CD4-positive, alpha-beta T cell treated with Interleukin-17A for 1 hour (primary cell): ENCODE measurements at regions not wholly inside any gene's neighbourhood (a gene's known extent, or its start where the extent isn't known, plus 50 kb on each side); places are given as distances from the start of the nearest gene placed in this dataset.
"Not testable (repeated sequence)": the region's sequence is repeated elsewhere in the genome, so short reads cannot be mapped to it uniquely, and the experiment has no call there.

ENCODE experiments used
- DNase-seq: peaks from one replicate; pipeline ENCODE4 v3.0.0-alpha.2; 2020

DNA sequence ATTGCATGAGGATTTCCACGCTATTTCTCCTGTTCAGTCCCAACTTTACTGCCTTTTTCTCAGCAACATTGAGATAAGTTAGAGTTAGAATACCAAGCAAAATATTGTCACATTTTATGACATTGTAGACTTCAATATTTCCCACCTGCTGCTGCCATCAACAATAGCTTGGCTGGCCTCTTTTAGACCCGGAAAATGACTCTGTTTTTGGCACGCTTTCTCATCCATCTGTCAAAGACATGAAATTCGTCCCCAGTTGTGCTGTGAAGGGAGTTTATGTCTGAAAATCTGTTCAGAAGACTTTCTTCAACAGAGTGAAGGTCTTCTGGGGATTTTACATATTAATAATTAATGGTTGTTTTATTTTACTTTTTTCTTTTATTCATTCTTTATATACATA lies 857.3 kb downstream of the FRK start:
- DNase-seq, result no peak

DNA sequence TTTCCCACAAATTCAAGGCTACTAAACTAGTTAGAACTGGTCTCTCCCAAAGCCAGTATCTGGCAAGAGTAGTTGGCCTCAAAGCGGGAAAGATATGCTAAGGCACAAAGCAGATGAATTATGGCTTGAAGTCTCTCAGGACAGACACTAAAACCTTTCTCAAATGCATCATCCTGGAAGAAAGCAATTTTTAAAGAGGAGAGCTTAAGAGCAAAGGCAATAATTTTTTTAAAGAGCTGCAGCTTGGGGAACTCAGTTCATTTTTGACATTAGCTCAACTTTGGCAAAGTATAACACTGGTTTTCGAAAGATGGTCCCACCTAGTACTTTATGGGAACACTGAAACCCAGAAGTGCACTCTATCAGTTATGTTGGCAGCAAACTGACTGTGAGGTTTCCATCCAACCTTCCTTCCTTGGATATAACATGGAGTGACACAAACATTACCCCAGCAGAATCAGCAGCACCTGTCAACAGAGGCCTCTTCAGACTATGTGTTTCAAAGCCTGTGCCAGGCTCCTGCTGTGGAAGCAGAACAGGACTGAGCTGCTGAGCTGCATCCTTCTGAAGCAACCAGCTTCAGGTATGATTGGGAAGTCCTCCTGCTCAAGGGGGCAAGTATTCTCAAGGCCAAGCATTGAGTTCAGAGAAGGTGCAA lies 852.3 kb upstream of the HS3ST5 start:
- DNase-seq, result no peak

DNA sequence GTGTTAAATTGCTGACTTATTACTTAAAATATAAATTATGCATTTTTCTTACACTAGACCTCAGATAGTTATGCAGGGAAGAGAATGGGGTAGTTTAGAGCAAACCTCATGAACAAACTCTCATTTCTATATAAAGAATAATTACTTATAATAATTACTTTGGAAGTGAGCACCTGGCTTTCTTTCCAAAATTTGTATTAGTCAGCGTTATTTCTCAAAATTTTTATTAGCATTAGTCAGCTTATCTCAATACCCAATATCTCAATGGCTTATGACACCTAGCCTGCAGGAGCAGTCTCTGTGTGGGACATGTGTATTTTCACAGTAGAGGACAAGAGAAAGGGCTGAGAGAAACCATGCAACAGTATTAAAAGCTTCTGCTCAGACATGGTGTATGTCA lies 849.2 kb upstream of the HS3ST5 start:
- no peak for DNase-seq

DNA sequence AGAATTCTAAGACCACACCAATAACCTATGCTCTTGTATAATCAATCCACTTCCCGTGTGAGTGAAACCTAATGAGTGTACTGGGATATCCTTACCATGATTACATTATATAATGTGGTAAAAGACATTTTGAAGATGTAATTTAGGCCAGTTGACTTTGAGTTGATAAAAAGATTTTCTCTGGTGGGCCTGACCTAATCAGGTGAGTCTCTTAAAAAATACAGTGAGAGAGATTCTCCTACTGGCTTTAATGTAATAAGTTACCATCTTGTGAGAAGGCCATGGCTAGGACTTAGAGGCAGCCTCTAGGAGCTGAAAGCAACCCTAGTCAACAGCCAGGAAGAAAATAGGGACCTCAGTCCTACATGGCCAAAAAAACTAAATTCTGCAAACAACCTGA lies 847.7 kb upstream of the HS3ST5 start:
- no peak for DNase-seq

DNA sequence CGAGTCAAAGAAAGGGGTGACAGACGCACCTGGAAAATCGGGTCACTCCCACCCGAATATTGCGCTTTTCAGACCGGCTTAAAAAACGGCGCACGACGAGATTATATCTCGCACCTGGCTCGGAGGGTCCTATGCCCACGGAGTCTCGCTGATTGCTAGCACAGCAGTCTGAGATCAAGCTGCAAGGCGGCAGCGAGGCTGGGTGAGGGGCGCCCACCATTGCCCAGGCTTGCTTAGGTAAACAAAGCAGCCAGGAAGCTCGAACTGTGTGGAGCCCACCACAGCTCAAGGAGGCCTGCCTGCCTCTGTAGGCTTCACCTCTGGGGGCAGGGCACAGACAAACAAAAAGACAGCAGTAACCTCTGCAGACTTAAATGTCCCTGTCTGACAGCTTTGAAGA lies 832.6 kb upstream of the HS3ST5 start:
- DNase-seq, result not testable (repeated sequence)

DNA sequence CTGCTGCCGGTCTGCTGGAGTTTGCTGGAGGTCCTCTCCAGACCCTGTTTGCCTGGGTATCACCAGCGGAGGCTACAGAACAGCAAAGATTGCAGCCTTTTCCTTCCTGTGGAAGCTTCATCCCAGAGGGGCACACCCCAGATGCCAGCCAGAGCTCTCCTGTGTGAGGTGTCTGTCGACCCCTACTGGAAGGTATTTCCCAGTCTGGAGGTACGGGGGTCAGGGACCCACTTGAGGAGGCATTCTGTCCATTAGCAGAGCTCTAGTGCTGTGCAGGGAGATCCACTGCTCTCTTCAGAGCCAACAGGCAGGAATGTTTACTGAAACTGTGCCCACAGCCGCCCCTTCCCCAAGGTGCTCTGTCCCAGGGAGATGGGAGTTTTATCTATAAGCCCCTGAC lies 823.1 kb upstream of the HS3ST5 start:
- DNase-seq, result not testable (repeated sequence)

DNA sequence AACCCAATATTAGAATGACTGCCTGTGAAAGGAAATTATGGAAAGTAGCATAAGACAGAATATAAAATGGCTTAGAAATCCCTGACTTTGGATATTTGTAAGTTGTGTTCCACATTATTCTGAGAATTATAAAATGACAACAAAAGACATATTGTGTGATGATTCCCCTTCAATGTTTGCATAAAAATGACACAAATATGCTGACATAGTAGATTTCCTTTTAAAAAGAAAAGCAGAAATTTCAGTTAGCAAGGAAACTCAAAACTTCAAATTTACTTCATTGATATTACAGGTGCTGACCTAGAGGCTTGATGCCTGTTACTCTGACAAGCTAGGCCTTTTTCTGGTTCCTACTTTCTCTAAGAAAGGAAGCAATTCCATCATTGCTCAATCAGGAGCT lies 816.9 kb upstream of the HS3ST5 start:
- DNase-seq, result no peak

DNA sequence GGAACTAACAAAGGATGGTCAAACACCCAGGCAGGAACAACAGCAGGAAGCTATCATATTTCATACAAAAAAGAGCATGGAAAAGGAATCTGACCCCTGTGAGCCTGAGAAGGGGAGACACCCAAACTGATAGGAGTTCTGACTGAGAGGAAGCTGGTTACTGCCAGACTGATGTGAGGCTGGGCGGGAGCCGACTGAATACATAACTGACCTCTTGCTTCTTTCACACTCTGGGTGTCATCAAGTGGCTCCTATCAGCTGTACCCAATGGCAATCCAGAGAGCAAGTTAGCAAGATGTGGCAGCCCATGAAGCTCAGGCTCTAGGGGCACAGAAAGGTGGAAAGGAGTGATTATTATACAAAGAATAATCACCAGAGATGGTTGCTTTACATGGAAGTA lies 795.1 kb upstream of the HS3ST5 start:
- no peak for DNase-seq

DNA sequence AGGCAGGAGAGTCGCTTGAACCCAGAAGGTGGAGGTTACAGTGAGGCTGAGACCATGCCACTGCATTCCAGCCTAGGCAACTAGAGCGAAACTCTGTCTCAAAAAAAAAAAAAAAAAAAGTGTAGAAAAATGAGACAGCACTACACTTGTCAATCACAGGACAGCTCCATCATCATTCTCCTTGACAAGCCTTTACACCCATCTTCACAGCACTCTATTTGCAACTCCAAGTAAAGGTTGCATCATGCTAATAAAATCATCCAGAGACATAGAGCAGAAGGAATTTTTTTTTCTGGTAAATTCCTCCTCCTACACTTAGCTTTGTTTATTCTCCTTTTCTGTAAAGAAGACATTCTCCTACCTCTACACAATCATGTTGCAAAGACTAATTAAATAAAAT lies 791.0 kb upstream of the HS3ST5 start:
- no peak for DNase-seq

DNA sequence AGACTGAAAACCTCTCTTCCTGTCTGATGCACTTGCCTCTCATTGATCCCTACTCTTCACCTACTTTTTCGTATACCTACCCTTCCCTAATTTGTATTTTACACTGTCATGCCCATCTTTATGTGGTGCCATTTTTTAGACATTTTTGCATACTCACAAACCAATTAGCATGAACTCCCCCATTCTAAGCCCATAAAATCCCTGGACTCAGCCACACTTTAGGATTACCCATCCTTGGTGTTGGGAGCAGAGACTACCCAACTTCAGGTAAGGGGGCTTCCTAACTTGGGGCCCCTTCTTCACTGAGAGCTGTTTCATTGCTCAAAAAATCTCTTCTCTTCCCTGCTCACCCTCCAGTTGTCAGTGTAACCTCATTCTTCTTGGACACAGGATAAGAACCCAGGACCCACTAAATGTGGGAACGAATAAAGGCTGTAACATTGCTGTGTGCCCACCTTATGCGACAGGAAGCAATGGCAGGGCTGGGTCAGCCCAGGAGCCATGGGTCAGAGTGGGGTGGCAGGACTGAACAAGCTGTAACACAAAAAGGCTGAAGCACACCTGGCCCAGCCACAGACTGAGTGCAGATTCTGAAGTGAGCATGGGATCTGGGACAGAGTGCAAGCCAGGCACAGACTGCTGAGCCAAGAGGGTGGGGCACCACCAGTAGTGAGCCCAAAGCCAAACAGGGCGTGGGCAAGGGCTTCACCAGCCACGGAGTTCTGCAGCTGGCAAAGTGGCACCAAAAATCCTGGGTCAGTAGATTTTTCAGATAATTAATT lies 789.1 kb upstream of the HS3ST5 start:
- DNase-seq, result no peak

DNA sequence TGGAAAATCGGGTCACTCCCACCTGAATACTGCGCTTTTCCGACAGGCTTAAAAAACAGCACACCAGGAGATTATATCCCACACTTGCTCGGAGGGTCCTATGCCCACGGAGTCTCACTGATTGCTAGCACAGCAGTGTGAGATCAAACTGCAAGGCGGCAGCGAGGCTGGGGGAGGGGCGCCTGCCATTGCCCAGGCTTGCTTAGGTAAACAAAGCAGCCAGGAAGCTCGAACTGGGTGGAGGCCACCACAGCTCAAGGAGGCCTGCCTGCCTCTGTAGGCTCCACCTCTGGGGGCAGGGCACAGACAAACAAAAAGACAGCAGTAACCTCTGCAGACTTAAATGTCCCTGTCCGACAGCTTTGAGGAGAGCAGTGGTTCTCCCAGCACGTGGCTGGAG lies 778.7 kb upstream of the HS3ST5 start:
- DNase-seq, result not testable (repeated sequence)

DNA sequence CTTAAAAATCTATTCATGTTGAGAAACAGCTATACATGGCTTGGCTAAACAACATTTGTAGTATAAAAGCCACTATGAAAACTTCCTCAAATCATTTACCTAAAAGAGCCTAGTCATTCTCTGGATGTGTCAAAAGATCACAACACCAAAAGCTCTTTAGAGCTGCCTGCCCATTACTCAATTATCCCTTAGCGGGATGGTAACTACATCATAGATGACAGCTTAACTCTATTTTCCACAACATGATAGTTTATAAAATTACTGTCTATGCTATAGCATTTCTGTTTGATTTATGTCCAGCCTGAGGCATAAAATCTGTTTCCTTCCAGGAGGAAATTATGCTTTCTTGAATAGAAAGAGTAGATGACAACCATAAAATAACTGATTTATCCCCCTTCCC lies 777.6 kb upstream of the HS3ST5 start:
- DNase-seq, result no peak

DNA sequence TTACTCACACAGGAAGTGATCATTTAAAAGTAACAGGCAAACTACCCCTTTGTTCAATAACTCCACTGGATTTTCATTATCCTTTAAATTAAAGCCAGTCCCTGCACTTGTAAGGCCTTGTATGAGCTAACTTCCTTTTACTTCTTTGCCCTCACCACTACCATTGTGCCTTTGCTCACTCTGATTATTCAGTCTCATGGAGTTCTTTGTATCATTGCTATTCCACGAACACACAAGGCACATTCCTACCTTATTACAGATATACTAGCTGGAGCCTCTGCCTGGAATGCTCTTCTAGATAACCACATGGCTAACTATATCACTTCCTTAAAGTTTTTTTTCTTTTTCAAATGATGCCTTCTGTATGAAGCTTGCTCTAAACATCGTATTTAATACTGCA lies 748.6 kb upstream of the HS3ST5 start:
- DNase-seq, result no peak

DNA sequence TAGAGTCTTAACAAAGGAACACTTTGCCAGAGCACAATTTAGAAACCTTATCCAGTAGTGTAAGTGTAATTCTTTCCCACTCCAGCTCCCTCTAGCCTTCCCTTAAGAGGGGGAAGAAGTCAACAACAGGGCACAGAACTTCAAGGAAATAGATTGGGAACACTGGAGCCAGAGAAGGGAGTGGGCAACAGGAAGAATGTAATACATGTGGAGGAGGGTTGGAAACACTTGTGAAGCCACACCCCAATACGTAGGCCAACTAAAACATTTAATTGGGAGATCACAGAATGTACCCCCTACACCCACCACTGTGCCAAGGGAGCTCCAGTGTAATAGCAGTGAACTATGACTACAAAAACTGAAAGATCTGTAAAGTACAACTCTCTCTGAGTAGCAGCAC lies 735.7 kb upstream of the HS3ST5 start:
- DNase-seq, result no peak

DNA sequence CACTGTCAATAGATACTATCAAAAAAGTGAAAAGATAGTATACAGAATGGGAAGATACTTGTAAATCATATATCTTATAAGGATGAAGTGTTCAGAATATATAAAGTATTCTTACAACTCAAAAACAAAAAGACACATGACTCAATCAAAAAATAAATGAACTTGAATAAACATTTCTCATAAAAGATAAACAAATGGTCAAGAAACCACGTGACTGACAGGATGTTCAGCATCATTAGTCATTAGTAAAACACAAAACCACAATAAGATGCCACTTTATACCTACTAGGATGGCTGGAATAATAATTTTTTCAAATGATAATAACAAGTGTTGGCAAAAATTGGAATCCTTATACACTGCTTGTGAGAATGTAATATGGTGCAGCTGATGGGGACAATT lies 729.1 kb upstream of the HS3ST5 start:
- DNase-seq, result no peak

DNA sequence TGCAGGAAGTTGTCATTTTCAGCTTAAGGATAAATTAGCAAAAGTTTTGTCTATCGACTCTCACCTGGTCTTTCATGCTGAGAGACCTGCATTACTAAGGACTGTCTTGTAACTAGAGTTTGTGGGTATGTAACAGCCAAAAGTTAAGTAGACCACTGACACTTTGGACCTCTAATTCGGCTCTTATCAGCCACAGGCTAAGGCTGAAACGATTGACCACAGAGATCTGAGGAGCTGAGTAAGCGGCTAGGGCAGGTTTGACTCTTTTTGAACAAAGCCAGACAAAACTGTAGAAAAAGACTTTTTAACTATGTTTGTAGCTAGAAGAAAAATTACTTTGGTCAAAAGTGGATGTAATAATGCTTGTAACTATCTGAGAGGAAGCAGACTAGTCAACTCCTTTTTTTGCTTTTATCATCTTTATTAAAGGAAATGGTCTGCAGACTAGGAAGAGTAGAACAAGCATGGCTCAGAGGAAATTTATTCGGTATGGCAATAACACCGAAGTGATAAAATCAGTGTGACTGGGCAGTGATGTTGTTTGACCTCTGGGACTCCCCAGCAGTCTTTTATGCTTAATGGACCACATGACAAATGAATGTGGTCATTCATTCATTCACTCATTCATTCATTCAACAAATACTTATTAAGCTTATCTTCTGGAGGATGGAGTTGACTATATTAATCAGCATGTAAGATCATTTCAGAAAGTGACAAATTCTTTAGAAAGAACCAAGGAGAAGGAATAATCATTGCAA lies 725.0 kb upstream of the HS3ST5 start:
- DNase-seq, result no peak

DNA sequence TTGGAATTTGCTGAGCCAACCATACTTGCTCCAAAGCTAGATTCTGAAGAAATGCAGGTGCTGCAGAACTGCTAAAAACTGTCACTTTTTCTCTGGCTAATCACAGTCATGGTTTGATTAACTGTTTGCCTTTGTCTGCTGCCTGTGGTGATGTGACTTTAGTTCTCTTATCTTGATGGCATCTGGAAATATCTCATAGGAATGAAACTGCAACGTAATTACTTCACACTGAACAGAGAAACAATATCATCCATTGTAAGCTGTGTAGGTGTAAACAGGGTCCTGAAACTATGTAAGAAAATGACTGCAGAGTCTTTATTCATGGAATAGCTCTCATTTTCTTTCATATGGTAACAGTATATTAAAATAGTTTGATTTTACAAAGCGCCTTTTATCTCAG lies 721.9 kb upstream of the HS3ST5 start:
- DNase-seq, result no peak

DNA sequence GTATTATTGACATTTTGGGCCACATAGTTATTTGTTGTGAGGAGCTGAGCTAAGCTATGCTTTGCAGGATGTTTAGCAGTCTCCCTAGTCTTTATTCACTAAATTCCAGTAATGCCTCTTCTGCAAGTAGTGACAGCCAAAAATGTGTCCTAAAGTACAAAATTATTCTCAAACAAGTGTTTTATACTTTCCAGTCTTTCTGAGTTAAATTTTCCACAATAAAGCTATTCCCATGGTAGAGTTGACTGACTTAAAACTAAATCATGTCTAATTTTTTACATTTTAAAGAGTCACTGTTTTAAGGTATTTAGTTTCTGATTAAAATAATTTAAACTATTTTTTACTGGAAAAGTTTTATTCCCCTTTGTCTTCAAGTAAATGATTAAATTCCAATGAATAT lies 717.8 kb upstream of the HS3ST5 start:
- DNase-seq, result no peak

DNA sequence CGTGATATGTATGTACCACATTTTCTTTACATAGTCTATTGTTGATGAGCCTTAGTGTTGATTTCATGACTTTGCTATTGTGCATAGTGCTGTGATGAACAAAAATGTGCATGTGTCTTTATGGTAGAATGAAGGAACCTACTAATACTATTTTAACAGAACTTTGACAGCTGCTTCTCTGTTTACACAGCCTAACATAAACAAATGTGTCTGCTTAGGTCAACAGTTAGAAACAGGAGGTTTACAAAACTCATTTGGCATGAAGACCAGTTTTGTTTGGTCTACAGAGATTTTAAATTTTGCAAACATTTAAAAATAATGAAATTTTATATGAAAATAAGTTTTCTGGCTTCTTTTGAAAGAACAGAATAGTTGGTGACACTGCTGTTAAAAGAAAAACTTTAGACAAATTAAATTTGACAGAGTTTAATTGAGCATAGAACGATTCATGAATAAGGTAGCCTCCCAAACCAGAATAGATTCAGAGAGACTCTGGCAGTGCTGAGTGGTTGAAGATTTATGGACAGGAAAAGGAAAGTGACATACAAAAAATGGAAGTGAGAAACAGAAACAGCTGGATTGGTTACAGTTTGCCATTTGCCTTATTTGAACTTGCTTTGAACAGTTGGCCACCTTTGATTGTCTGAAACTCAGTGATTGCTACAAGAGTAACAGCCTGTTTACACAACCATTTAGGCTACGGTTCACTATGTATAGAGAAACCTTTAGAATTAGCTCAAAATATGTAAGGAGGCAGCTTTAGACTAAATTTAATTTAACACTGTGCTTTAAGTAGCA lies 715.8 kb upstream of the HS3ST5 start:
- no peak for DNase-seq

DNA sequence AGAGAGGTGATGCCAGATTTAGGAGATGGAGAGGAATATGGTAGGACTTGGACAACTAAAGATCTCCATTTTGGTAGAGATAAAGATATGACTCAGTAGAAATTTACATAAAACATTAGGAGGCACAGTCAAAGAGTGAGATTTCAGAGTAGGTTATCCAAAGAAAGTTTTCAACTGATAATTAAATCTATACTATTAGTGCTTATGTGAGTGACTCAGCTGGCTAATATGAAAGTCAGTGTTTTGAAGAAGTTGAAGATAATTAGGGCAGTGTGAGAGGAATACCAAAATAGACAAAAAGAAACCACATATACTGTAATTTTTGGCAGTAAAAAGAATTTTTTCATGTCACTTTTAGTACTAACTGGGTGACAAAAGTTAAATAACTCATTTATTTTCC lies 712.8 kb upstream of the HS3ST5 start:
- DNase-seq, result no peak

DNA sequence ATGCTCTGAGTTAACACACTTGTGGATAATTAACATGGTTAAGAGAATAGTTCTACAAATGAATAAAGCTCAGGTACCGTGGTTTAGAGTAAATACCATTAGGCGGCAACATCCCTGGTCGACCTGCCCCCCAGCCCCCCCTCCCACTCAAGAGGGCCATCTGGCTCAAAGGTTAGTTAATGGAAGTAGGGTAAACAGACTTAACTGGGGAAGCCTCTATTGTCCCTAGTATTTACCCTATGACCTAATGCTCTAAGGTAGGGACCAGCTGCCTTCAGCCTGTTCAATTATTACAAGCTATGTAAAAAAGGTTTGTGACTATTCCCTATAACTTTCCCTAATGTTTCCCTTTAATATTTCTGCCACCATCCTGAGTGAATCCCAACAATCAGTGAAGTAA lies 711.4 kb upstream of the HS3ST5 start:
- DNase-seq, result not testable (repeated sequence)

DNA sequence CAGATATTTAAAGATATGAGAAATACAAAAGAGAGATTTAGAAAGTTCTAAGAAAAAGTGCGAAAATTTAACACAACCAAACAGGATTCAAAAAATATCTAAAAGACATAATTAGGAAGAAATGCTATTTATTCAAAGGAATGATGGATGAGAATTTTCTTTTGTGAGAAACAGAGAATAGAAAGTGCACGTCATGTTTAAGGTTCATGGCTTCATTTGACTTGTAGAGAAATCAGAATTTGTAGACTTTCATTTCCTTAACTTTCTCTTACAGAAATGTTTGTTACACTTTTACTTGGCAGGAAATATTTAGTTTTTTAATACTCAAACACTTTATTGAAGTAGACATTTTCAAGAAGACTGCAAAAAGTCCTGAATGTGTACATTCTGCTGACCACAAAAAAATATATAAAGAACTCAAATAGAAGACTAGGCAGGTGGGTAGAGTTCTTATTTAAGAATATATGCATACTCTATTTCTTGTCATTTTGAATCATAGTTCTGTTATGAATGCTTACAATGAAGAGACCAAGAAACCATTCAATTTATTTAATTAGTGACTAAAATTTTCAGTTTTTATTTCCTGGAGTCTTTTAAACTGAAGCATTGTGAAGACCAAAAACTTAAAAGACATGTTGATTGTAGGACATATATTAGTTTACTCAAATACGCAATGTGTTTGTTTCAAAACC lies 710.5 kb upstream of the HS3ST5 start:
- DNase-seq, result no peak

DNA sequence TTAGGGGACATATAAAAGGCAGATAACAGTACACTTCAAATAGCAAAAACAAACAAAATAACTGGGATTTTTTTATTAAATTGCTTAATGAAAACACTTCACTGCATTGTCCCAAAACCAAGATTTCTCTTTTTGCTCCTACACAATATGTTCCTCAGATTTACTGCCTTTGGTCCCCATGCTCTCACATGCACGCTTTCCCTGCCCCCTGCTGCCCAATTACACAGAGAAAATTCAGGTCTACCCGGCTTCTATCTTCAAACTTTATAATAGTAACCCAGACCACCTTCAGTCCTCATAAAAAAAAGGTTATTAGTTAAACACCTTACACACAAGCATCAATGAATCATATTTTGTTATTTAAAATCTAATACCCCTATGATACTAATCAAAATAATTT lies 673.8 kb upstream of the HS3ST5 start:
- no peak for DNase-seq
